B cell (primary cell): ENCODE measurements at regions not wholly inside any gene's neighbourhood (a gene's known extent, or its start where the extent isn't known, plus 50 kb on each side); places are given as distances from the start of the nearest gene placed in this dataset.

Experiments used
- ATAC-seq: fragments of 200-7000 bp; cut with Tn5 transposase; one replicate; pipeline ENCODE4 v1.10.0; 2021; ENCODE audit warnings: low read depth, mild to moderate bottlenecking, moderate number of reproducible peaks, moderate library complexity
- CTCF ChIA-PET: fragments of 350-600 bp; sonication (Branson Sonifier 250); formaldehyde crosslinking; loops from one replicate; lab custom pipeline; 2021; ENCODE audit warnings: antibody characterized with exemption, inconsistent platforms; lab: Charles Lee
- POLR2A ChIA-PET: fragments of 350-600 bp; sonication (Branson Sonifier 250); formaldehyde crosslinking; loops from one replicate; lab custom pipeline; 2021; ENCODE audit warnings: antibody characterized with exemption; lab: Charles Lee
- DNase-seq: peaks from one replicate; pipeline ENCODE4 v3.0.0; 2013
- H2AFZ ChIP-seq: 2 replicates; pipeline ENCODE4 v1.6.1; 2012; ENCODE audit warnings: mild to moderate bottlenecking, low read depth, low read length; ENCODE audit not compliant: insufficient read depth, poor library complexity, severe bottlenecking
- H3K27ac ChIP-seq, 2 donors: 1 replicate in 1 of 2; 2 replicates in 1 of 2; pipeline ENCODE4 v1.5.1; 2012 to 2013; ENCODE audit warnings: low read length in 2 of 2, mild to moderate bottlenecking in 2 of 2, moderate library complexity in 1 of 2
- H3K27me3 ChIP-seq, 4 experiments: fragments of 200-600 bp in 1 of 4; sonication (generic) in 1 of 4; replicated peaks in 1 of 4; 1 replicate in 2 of 4; 2 replicates in 2 of 4; pipeline versions ENCODE4 v1.6.1 to v1.7.0; 2013 to 2016; ENCODE audit warnings: low read length in 3 of 4, mild to moderate bottlenecking in 2 of 4, mixed read lengths in 1 of 4, moderate library complexity in 1 of 4; ENCODE audit not compliant: insufficient read depth in 4 of 4, control insufficient read depth in 3 of 4; ENCODE audit errors: control extremely low read depth in 1 of 4
- H3K36me3 ChIP-seq, 2 experiments: replicated peaks in 1 of 2; 1 replicate in 1 of 2; 2 replicates in 1 of 2; pipeline versions ENCODE4 v1.6.1 to v1.7.1; 2013; ENCODE audit warnings: low read length in 1 of 2; ENCODE audit not compliant: insufficient read depth in 2 of 2, control insufficient read depth in 1 of 2; ENCODE audit errors: control extremely low read depth in 1 of 2, extremely low read depth in 1 of 2
- H3K4me1 ChIP-seq, 2 donors: fragments of 200-600 bp in 1 of 2; sonication (generic) in 1 of 2; 1 replicate in 1 of 2; 2 replicates in 1 of 2; pipeline versions ENCODE4 v1.5.1 to v1.6.1; 2013 to 2017; ENCODE audit warnings: low read length in 2 of 2; ENCODE audit not compliant: control insufficient read depth in 2 of 2, insufficient read depth in 2 of 2
- H3K4me2 ChIP-seq: replicated peaks from 2 replicates; pipeline ENCODE3; 2012; ENCODE audit warnings: mild to moderate bottlenecking, low read depth, low read length; ENCODE audit not compliant: poor library complexity, severe bottlenecking
- H3K4me3 ChIP-seq, 5 experiments: fragments of 200-600 bp in 1 of 5; sonication (generic) in 1 of 5; 1 replicate in 3 of 5; 2 replicates in 2 of 5; pipeline versions ENCODE4 v1.5.1 to v1.7.0; 2011 to 2016; ENCODE audit warnings: low read length in 4 of 5, mild to moderate bottlenecking in 4 of 5, low read depth in 2 of 5, control low read depth in 1 of 5, moderate library complexity in 1 of 5; ENCODE audit not compliant: insufficient read depth in 1 of 5; ENCODE audit errors: control extremely low read depth in 1 of 5, extremely low read depth in 1 of 5
- H3K79me2 ChIP-seq: fragments of 200-600 bp; sonication (generic); one replicate; pipeline ENCODE4 v1.6.0; 2016; ENCODE audit warnings: low read length; ENCODE audit not compliant: control insufficient read depth, insufficient read depth
- H3K9ac ChIP-seq: fragments of 200-600 bp; sonication (generic); 2 replicates; pipeline ENCODE4 v1.6.1; 2017; ENCODE audit warnings: mild to moderate bottlenecking, low read length, moderate library complexity
- H3K9me3 ChIP-seq, 3 donors: one replicate each; pipeline versions ENCODE4 v1.6.1 to v1.7.1; 2013; ENCODE audit warnings: low read length in 2 of 3; ENCODE audit not compliant: control insufficient read depth in 2 of 3, insufficient read depth in 1 of 3; ENCODE audit errors: control extremely low read depth in 1 of 3
- H4K20me1 ChIP-seq: 2 replicates; pipeline ENCODE4 v1.6.0; 2012; ENCODE audit warnings: mild to moderate bottlenecking, low read length; ENCODE audit not compliant: insufficient read depth, control insufficient read depth, poor library complexity, severe bottlenecking
- H3K27ac Mint-ChIP-seq: one replicate; pipeline ENCODE4 v1.8.0; 2021; ENCODE audit warnings: mixed read lengths
- H3K27me3 Mint-ChIP-seq: one replicate; pipeline ENCODE4 v1.8.0; 2021; ENCODE audit warnings: mixed read lengths
- H3K4me1 Mint-ChIP-seq: one replicate; pipeline ENCODE4 v1.8.0; 2021; ENCODE audit warnings: mixed read lengths
- H3K4me3 Mint-ChIP-seq: one replicate; pipeline ENCODE4 v1.8.0; 2021; ENCODE audit warnings: mixed read lengths
- H3K9me3 Mint-ChIP-seq: one replicate; pipeline ENCODE4 v1.8.0; 2022; ENCODE audit warnings: mixed read lengths; ENCODE audit not compliant: insufficient read depth
- CTCF ChIP-seq: fragments of 200-600 bp; IDR thresholded peaks from one replicate; pipeline ENCODE4 v1.8.0; 2022; ENCODE audit warnings: antibody characterized with exemption, mild to moderate bottlenecking
- EZH2 ChIP-seq: IDR thresholded peaks from 2 replicates; pipeline ENCODE4 v1.6.1; 2012; ENCODE audit warnings: borderline replicate concordance, low read depth, mild to moderate bottlenecking, moderate library complexity, low read length; ENCODE audit not compliant: insufficient read depth, poor library complexity, severe bottlenecking
- WGBS: methylation state at CpG from one replicate; pipeline ENCODE4 v1.1.5; 2013; ENCODE audit warnings: missing lambda C conversion rate; ENCODE audit not compliant: insufficient coverage; 5-methylcytosine and 5-hydroxymethylcytosine counted together
- intact Hi-C: fragments of 100-400 bp; cut with micrococcal nuclease; formaldehyde crosslinking; loops from one replicate; pipeline ENCODE4 v1.10.0; 2022

DNA sequence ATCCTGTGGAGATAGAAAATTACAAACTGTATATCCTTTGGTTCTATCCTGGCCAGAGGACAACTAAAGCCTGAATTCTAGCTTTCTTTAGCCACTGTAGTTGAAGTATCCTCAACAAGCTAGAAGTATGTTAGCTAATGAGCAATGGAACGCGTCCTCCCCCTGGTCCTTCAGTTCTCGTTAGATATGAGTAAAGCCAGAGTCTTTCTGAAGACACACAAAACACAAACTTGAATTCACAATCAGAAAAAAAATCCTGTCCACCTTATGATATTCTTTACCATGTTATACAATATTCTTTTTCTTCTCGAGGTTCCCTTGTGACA lies 1527.0 kb upstream of the SLC10A2 start:
- H3K4me3 Mint-ChIP-seq: no peak overlapping the region
- no peak overlapping the region for H2AFZ ChIP-seq
- ATAC-seq: no peak
- ChIA-PET POLR2A (no interaction called here), CTCF (no interaction called here)
- no peak overlapping the region for H3K9ac ChIP-seq
- H3K27ac ChIP-seq: no peak overlapping the region
- H4K20me1 ChIP-seq: no peaks in the 10 kb centered on the region
- no peaks in the 10 kb centered on the region for H3K36me3 ChIP-seq
- no peak overlapping the region for H3K4me2 ChIP-seq
- H3K27ac Mint-ChIP-seq: no peak overlapping the region
- no peaks in the 10 kb centered on the region for H3K27me3 Mint-ChIP-seq
- no peaks in the 10 kb centered on the region for H3K9me3 ChIP-seq
- no peaks in the 10 kb centered on the region for H3K4me1 ChIP-seq
- no peaks in the 10 kb centered on the region for H3K4me1 Mint-ChIP-seq
- no peaks in the 10 kb centered on the region for H3K9me3 Mint-ChIP-seq
- TF ChIP-seq CTCF: no peak
- TF ChIP-seq EZH2: no peak
- no peaks in the 10 kb centered on the region for H3K79me2 ChIP-seq
- H3K27me3 ChIP-seq: no peaks in the 10 kb centered on the region
- intact Hi-C loops: no loop called here
- no peak for DNase-seq
- WGBS: no CpG with 5 or more reads among the region's 4 CpGs
- H3K4me3 ChIP-seq: no peak overlapping the region

- H3K9me3 Mint-ChIP-seq: no peaks in the 10 kb centered on the region
- Histone ChIP-seq H3K27ac (no peak overlapping the region), H3K27me3 (no peaks in the 10 kb centered on the region), H3K4me1 (no peaks in the 10 kb centered on the region), H3K9ac (no peak overlapping the region), H3K4me2 (no peak overlapping the region), H3K4me3 (no peak overlapping the region), H3K36me3 (no peaks in the 10 kb centered on the region), H3K79me2 (no peaks in the 10 kb centered on the region), H2AFZ (no peak overlapping the region), H3K9me3 (no peaks in the 10 kb centered on the region), H4K20me1 (no peaks in the 10 kb centered on the region)
- DNase-seq (no peak), ATAC-seq (no peak)
- no peaks in the 10 kb centered on the region for H3K4me1 Mint-ChIP-seq
- ChIA-PET POLR2A (no interaction called here), CTCF (no interaction called here)
- intact Hi-C loops: no loop called here
- no peak overlapping the region for H3K4me3 Mint-ChIP-seq
- no peak for TF ChIP-seq CTCF
- no peak for TF ChIP-seq EZH2
- no peaks in the 10 kb centered on the region for H3K27me3 Mint-ChIP-seq
- no CpG with 5 or more reads among the region's 3 CpGs for WGBS
- no peak overlapping the region for H3K27ac Mint-ChIP-seq
Measured at GRCh38 chr13:104592545-104593250, 1526.5 kb upstream of the SLC10A2 start.
